HepG2 (cell line): ENCODE measurements at regions not wholly inside any gene's neighbourhood (a gene's known extent, or its start where the extent isn't known, plus 50 kb on each side); places are given as distances from the start of the nearest gene placed in this dataset.

Experiments
- NFRKB ChIP-seq: fragments of 450-650 bp; IDR thresholded peaks from 2 replicates; pipeline ENCODE4 v1.6.1; 2017
- PHF8 ChIP-seq: sonication (generic); formaldehyde crosslinking; IDR thresholded peaks from 2 replicates; pipeline ENCODE4 v1.5.0; 2020; ENCODE audit warnings: missing genetic modification reagents
- ZNF777 ChIP-seq: sonication (generic); formaldehyde crosslinking; IDR thresholded peaks from 2 replicates; pipeline ENCODE4 v1.4.0; 2020; ENCODE audit warnings: missing genetic modification reagents

DNA sequence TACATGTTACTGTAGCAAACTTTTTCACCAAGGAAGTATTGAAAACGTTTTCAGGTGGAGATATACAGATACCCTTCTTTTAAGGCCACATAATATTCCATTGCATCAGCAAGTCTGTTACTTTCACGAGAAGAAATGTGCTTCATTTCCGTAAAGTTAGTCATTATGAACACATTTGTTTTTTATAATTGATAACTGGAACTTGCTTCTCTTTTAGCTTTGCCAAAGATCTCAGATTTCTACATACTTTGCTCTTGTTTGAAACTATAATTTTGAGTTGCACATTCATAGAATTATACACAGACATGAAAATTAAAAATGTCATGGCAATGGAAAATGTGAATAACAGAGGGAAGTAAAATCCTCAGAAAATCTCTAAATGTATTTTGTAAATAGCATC, 128.7 kb upstream of the GIMD1 start:
- TF ChIP-seq PHF8 (CRISPR knock-in tag) = no peak
- no peak for TF ChIP-seq ZNF777 (CRISPR knock-in tag)
- no peak for TF ChIP-seq NFRKB
